Smooth muscle cell (in vitro differentiated cells): ENCODE measurements at regions not wholly inside any gene's neighbourhood (a gene's known extent, or its start where the extent isn't known, plus 50 kb on each side); places are given as distances from the start of the nearest gene placed in this dataset.

Experiments
- DNase-seq: peaks from one replicate; lab custom pipeline; 2025; ENCODE audit not compliant: unreplicated experiment; lab: John Stamatoyannopoulos, UW
- H2AFZ ChIP-seq: fragments of 200-600 bp; sonication (generic); 2 replicates; pipeline ENCODE4 v1.6.0; 2016; ENCODE audit warnings: antibody characterized with exemption, low read depth, mild to moderate bottlenecking
- H3F3A ChIP-seq: fragments of 200-600 bp; sonication (generic); 2 replicates; pipeline ENCODE4 v1.6.0; 2017; ENCODE audit warnings: antibody characterized with exemption, low read depth
- H3K27ac ChIP-seq: fragments of 200-600 bp; sonication (generic); 2 replicates; pipeline ENCODE4 v1.5.1; 2016; ENCODE audit warnings: low read depth, mild to moderate bottlenecking
- H3K27me3 ChIP-seq: fragments of 200-600 bp; sonication (generic); 2 replicates; pipeline ENCODE4 v1.6.1; 2016; ENCODE audit warnings: low read depth, mild to moderate bottlenecking
- H3K36me3 ChIP-seq: fragments of 200-600 bp; sonication (generic); 2 replicates; pipeline ENCODE4 v1.5.1; 2016; ENCODE audit warnings: low read depth
- H3K4me1 ChIP-seq: fragments of 200-600 bp; sonication (generic); 2 replicates; pipeline ENCODE4 v1.5.1; 2016; ENCODE audit warnings: low read depth
- H3K4me2 ChIP-seq: fragments of 200-600 bp; sonication (generic); 2 replicates; pipeline ENCODE4 v1.6.0; 2016; ENCODE audit warnings: mild to moderate bottlenecking
- H3K4me3 ChIP-seq: fragments of 200-600 bp; sonication (generic); 2 replicates; pipeline ENCODE4 v1.5.1; 2016; ENCODE audit warnings: mild to moderate bottlenecking
- H3K79me2 ChIP-seq: fragments of 200-600 bp; sonication (generic); 2 replicates; pipeline ENCODE4 v1.6.0; 2016; ENCODE audit warnings: low read depth, mild to moderate bottlenecking
- H3K9ac ChIP-seq: fragments of 200-600 bp; sonication (generic); 2 replicates; pipeline ENCODE4 v1.6.0; 2016; ENCODE audit warnings: low read depth
- H3K9me3 ChIP-seq: fragments of 200-600 bp; sonication (generic); replicated peaks from 2 replicates; pipeline ENCODE4 v1.5.1; 2016; ENCODE audit warnings: low read depth
- H4K20me1 ChIP-seq: fragments of 200-600 bp; sonication (generic); 2 replicates; pipeline ENCODE4 v1.6.0; 2016; ENCODE audit warnings: low read depth
- WGBS: methylation state at CpG from one replicate; pipeline ENCODE4 v1.1.7; 2016; ENCODE audit warnings: low lambda C conversion rate; 5-methylcytosine and 5-hydroxymethylcytosine counted together
- TF ChIP-seq, protein P1 (sequence below): fragments of 200-600 bp; sonication (generic); IDR thresholded peaks from 2 replicates; pipeline ENCODE4 v1.5.1; 2017; ENCODE audit warnings: borderline replicate concordance, mild to moderate bottlenecking, antibody characterized with exemption; ENCODE audit not compliant: insufficient read depth, poor library complexity, severe bottlenecking

DNA sequence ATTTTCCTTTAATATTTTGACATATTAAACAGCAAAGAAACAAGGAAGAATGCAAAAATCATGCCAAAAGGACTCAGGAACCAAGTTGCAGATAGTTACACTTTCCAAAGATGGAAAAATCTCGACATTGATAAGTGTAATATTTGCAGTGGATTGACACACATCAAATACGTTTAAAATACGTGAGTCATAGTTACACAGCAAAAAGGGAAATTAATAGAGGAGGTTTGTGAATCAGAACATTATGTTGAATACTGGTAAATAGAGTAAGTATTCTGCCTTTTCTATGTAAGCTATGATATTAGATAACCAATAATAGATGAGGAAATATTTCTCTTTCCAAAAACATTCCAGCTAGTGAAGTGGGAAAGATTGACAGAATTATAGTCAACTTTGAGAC, 1761.3 kb upstream of the IGFBP7 start:
- Histone ChIP-seq H3K79me2 (no peaks in the 10 kb centered on the region), H3K27ac (no peak overlapping the region), H3K9ac (no peak overlapping the region), H3K4me3 (no peak overlapping the region), H2AFZ (no peak overlapping the region), H3F3A (no peaks in the 10 kb centered on the region), H3K27me3 (no peaks in the 10 kb centered on the region), H3K36me3 (no peaks in the 10 kb centered on the region), H3K9me3 (no peaks in the 10 kb centered on the region), H4K20me1 (no peaks in the 10 kb centered on the region), H3K4me2 (no peak overlapping the region), H3K4me1 (no peaks in the 10 kb centered on the region)
- 92% methylated on average over 3 of the region's 3 CpGs for WGBS
- DNase-seq, result no peak
- TF ChIP-seq, protein P1, sequence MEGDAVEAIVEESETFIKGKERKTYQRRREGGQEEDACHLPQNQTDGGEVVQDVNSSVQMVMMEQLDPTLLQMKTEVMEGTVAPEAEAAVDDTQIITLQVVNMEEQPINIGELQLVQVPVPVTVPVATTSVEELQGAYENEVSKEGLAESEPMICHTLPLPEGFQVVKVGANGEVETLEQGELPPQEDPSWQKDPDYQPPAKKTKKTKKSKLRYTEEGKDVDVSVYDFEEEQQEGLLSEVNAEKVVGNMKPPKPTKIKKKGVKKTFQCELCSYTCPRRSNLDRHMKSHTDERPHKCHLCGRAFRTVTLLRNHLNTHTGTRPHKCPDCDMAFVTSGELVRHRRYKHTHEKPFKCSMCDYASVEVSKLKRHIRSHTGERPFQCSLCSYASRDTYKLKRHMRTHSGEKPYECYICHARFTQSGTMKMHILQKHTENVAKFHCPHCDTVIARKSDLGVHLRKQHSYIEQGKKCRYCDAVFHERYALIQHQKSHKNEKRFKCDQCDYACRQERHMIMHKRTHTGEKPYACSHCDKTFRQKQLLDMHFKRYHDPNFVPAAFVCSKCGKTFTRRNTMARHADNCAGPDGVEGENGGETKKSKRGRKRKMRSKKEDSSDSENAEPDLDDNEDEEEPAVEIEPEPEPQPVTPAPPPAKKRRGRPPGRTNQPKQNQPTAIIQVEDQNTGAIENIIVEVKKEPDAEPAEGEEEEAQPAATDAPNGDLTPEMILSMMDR, result no peak

- H3K36me3 ChIP-seq, result no peaks in the 10 kb centered on the region
- H3K9me3 ChIP-seq, result no peaks in the 10 kb centered on the region
- no peak overlapping the region for H2AFZ ChIP-seq
- no peaks in the 10 kb centered on the region for H3K27me3 ChIP-seq
- no peak overlapping the region for H3K4me3 ChIP-seq
- H3F3A ChIP-seq, result no peaks in the 10 kb centered on the region
- no peak for DNase-seq
- H3K4me1 ChIP-seq, result no peaks in the 10 kb centered on the region
- no peaks in the 10 kb centered on the region for H3K79me2 ChIP-seq
- no peak overlapping the region for H3K9ac ChIP-seq
- H4K20me1 ChIP-seq, result no peaks in the 10 kb centered on the region
- H3K27ac ChIP-seq, result no peak overlapping the region
- TF ChIP-seq, protein P1, result no peak
- 92% methylated on average over 1 of the region's 1 CpG for WGBS
- H3K4me2 ChIP-seq, result no peak overlapping the region
Observed at GRCh38 chr4:58849026-58849425, 1738.8 kb upstream of the IGFBP7 start.

GRCh38 chr4:58843455-58843854, 1733.3 kb upstream of the IGFBP7 start:
- Histone ChIP-seq H3K4me3 (no peak overlapping the region), H3F3A (no peaks in the 10 kb centered on the region), H3K79me2 (no peaks in the 10 kb centered on the region), H3K36me3 (no peaks in the 10 kb centered on the region), H3K4me1 (no peaks in the 10 kb centered on the region), H2AFZ (no peak overlapping the region), H3K9ac (no peak overlapping the region), H3K9me3 (no peaks in the 10 kb centered on the region), H3K27ac (no peak overlapping the region), H3K4me2 (no peak overlapping the region), H4K20me1 (no peaks in the 10 kb centered on the region), H3K27me3 (no peaks in the 10 kb centered on the region)
- TF ChIP-seq, protein P1, result no peak
- no peak for DNase-seq

GRCh38 chr4:58833126-58833525, 1722.9 kb upstream of the IGFBP7 start:
- Histone ChIP-seq H3K27ac (no peak overlapping the region), H3K4me1 (no peaks in the 10 kb centered on the region), H3K27me3 (no peaks in the 10 kb centered on the region), H2AFZ (no peak overlapping the region), H3F3A (no peaks in the 10 kb centered on the region), H3K4me3 (no peak overlapping the region), H4K20me1 (no peaks in the 10 kb centered on the region), H3K9ac (no peak overlapping the region), H3K4me2 (no peak overlapping the region), H3K36me3 (no peaks in the 10 kb centered on the region), H3K79me2 (no peaks in the 10 kb centered on the region), H3K9me3 (no peaks in the 10 kb centered on the region)
- TF ChIP-seq, protein P1, result no peak
- 87% methylated on average over 1 of the region's 1 CpG for WGBS
- no peak for DNase-seq
